ENCODE measurements at regions not wholly inside any gene's neighbourhood (a gene's known extent, or its start where the extent isn't known, plus 50 kb on each side); places are given as distances from the start of the nearest gene placed in this dataset.

DNA sequence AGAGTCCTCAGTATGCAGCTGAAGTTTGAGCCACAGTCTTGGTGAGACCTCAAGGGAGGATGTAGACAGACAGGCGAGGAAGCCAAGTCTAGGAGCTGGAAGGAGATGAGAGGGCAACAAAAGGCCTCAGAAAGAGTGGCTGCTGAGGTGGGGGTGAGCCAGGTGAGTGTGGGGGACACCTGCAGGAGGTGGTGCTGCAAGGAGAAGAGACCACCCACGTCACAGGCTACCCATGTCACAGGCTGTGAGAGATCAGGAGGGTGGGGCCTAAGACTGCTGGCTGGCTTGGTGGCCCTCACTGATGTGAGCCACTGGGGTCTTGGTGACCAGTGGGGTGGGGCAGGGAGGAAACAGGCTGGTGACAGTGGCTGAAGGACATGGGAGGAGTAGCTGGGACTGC is 97.3 kb downstream of the KIF26A start:
- no peak for TF ChIP-seq EZH2 (IDR thresholded peaks at IDR 0.05; ENCODE audit: borderline replicate concordance, low read depth, low read length, poor library complexity, severe bottlenecking)
- TF ChIP-seq, protein P1, sequence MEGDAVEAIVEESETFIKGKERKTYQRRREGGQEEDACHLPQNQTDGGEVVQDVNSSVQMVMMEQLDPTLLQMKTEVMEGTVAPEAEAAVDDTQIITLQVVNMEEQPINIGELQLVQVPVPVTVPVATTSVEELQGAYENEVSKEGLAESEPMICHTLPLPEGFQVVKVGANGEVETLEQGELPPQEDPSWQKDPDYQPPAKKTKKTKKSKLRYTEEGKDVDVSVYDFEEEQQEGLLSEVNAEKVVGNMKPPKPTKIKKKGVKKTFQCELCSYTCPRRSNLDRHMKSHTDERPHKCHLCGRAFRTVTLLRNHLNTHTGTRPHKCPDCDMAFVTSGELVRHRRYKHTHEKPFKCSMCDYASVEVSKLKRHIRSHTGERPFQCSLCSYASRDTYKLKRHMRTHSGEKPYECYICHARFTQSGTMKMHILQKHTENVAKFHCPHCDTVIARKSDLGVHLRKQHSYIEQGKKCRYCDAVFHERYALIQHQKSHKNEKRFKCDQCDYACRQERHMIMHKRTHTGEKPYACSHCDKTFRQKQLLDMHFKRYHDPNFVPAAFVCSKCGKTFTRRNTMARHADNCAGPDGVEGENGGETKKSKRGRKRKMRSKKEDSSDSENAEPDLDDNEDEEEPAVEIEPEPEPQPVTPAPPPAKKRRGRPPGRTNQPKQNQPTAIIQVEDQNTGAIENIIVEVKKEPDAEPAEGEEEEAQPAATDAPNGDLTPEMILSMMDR (conservative IDR thresholded peaks at IDR 0.05; ENCODE audit: low read depth, low read length): no peak
